ENCODE measurements at regions not wholly inside any gene's neighbourhood (a gene's known extent, or its start where the extent isn't known, plus 50 kb on each side); places are given as distances from the start of the nearest gene placed in this dataset.

DNA sequence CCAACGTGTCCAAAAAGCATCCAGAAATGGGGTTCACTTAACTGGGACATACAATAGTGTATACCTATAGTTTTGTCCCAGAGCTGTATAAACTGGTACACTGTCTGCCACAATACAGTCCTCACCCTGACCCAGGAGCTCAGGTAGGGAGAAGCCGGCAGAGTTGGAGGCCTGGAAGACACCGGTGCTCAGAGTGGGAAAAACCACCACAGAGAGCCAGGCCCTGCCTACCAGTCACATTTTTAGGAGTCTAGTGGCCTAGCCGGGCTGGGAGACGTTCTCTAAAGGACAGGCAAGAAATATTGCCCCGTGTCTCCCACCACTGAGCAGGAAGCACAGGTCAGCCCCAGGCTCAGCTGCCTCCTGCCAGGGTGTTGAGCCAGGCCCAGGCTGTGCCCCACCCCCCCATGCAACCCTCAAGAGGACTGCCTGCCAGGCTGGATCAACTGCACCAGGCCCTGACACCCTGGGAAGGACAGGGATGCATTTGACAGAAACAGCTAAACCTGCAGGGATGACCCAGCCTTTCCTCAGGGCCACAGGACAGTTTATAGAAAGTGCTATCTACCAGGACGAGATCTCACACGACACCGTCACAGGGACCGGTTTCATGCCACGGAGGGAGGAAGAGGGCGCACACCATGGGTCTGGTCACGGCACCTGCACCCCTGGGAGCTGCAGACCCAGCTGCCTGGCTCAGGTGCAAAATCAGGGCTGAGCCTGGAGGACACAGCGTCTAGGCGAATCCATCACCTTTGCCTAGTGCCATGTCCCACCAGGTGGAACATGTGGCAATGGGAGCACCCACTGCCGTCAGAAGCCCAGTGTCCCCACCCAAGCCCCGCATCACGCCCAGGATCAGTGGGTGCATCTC, 89.9 kb downstream of the TMEM18 start:
- Histone ChIP-seq H3K36me3 (ENCODE audit: control insufficient read depth in 1 of 2, insufficient read depth in 2 of 2, low read length in 2 of 2) (no peaks in the 10 kb centered on the region), H3K79me2 (ENCODE audit: insufficient read depth, low read length) (no peaks in the 10 kb centered on the region), H3K9ac (ENCODE audit: low read length) (no peak overlapping the region), H3K9me2 (ENCODE audit: insufficient read depth) (no peaks in the 10 kb centered on the region), H3K9me3 (ENCODE audit: control insufficient read depth in 1 of 2, insufficient read depth in 1 of 2, low read depth in 1 of 2, low read length in 2 of 2) (no peaks in the 10 kb centered on the region), H3K27ac (ENCODE audit: low read depth, low read length) (no peak overlapping the region), H2AFZ (ENCODE audit: low read depth, low read length, poor library complexity, severe bottlenecking) (no peak overlapping the region), H4K20me1 (ENCODE audit: insufficient read depth) (no peaks in the 10 kb centered on the region), H3K4me2 (ENCODE audit: low read length) (no peak overlapping the region), H3K4me1 (ENCODE audit: control insufficient read depth in 1 of 2, insufficient read depth in 2 of 2, low read length in 2 of 2) (no peaks in the 10 kb centered on the region), H3K27me3 (ENCODE audit: insufficient read depth, low read length) (no peaks in the 10 kb centered on the region), H3K4me3 (replicated peaks in 1 of 2; ENCODE audit: low read depth in 1 of 2, low read length in 2 of 2) (no peak overlapping the region)
- ChIA-PET CTCF (no interaction called here), POLR2A (no interaction called here), RAD21 (ENCODE audit: low non-redundant PET in 1 of 2, low total read pairs in 2 of 2, uncharacterized antibody in 2 of 2, unreplicated experiment in 2 of 2) (no interaction called here)
- ATAC-seq (no peak), DNase-seq (ENCODE audit: low read depth, low spot score) (no peak)
- intact Hi-C loops (cut with micrococcal nuclease) = no loop called here
- no TSS peak for BruUV-seq (replicated peaks)
- no peak for TF ChIP-seq SP1 (IDR thresholded peaks at IDR 0.05; ENCODE audit: low read depth)
- TF ChIP-seq ZNF274 (IDR thresholded peaks at IDR 0.05; ENCODE audit: low read depth, low read length) = no peak
- TF ChIP-seq EZH2phosphoT487 (IDR thresholded peaks at IDR 0.05; ENCODE audit: borderline replicate concordance) = no peak
- no peak for TF ChIP-seq MAX (IDR thresholded peaks at IDR 0.05)
- no peak for TF ChIP-seq RAD21 (IDR thresholded peaks at IDR 0.05; ENCODE audit: low read depth)
- TF ChIP-seq SRF (IDR thresholded peaks at IDR 0.05; ENCODE audit: low read depth) = no peak
- no peak for TF ChIP-seq ATF3 (IDR thresholded peaks at IDR 0.05)
- no peak for TF ChIP-seq CEBPB (IDR thresholded peaks at IDR 0.05; ENCODE audit: low read depth)
- no peak for TF ChIP-seq JUND (IDR thresholded peaks at IDR 0.05)
- no peak for TF ChIP-seq EZH2 (IDR thresholded peaks at IDR 0.05)
- TF ChIP-seq ZFX (IDR thresholded peaks at IDR 0.05) = no peak
- no peak for TF ChIP-seq ZBTB33 (IDR thresholded peaks at IDR 0.05; ENCODE audit: extremely low read depth, insufficient replicate concordance, low read length)
- no peak for TF ChIP-seq SIN3A (IDR thresholded peaks at IDR 0.05; ENCODE audit: low read depth)
- TF ChIP-seq CBX3 (IDR thresholded peaks at IDR 0.05; ENCODE audit: low read depth) = no peak
- no peak for TF ChIP-seq ELF1 (IDR thresholded peaks at IDR 0.05; ENCODE audit: borderline replicate concordance, low read depth)
- TF ChIP-seq EGR1 (IDR thresholded peaks at IDR 0.05; ENCODE audit: low read depth) = no peak
- TF ChIP-seq POLR2A (IDR thresholded peaks at IDR 0.05; ENCODE audit: borderline replicate concordance, extremely low read depth, insufficient read depth, insufficient read length) = no peak

All from HCT116 (cell line).